PC-9 (cell line): ENCODE measurements at regions not wholly inside any gene's neighbourhood (a gene's known extent, or its start where the extent isn't known, plus 50 kb on each side); places are given as distances from the start of the nearest gene placed in this dataset.

Experiments used
- BruUV-seq: library from RNA; stranded (reverse); fragments of 400-500 nt; replicated peaks from 2 replicates; lab custom pipeline; 2021; lab: Mats Ljungman, UMichigan
- CTCF ChIA-PET: fragments of 300-600 bp; sonication (Branson Sonifier 250); formaldehyde crosslinking; loops from one replicate; lab custom pipeline; 2022; ENCODE audit warnings: antibody characterized with exemption; lab: Charles Lee
- POLR2A ChIA-PET: fragments of 300-600 bp; sonication (Branson Sonifier 250); formaldehyde crosslinking; loops from one replicate; lab custom pipeline; 2022; ENCODE audit warnings: antibody characterized with exemption; ENCODE audit not compliant: unreplicated experiment; lab: Charles Lee
- DNase-seq, 2 experiments: peaks; one replicate each; pipeline versions ENCODE4 v3.0.0 to v3.0.0-alpha.2; 2015 to 2022; ENCODE audit warnings: mixed read lengths in 1 of 2
- H2AFZ ChIP-seq: fragments of 200-600 bp; sonication (generic); 2 replicates; pipeline ENCODE4 v1.8.1; 2017; ENCODE audit warnings: antibody characterized with exemption
- H3F3A ChIP-seq: fragments of 200-600 bp; sonication (generic); 2 replicates; pipeline ENCODE4 v1.8.1; 2017; ENCODE audit warnings: antibody characterized with exemption, mild to moderate bottlenecking, low read depth; ENCODE audit not compliant: insufficient read depth
- H3K27ac ChIP-seq: fragments of 200-600 bp; sonication (generic); 2 replicates; pipeline ENCODE4 v1.6.1; 2016; ENCODE audit warnings: mixed run types
- H3K27me3 ChIP-seq: fragments of 200-600 bp; sonication (generic); 2 replicates; pipeline ENCODE4 v1.6.1; 2016; ENCODE audit warnings: low read depth, mixed run types; ENCODE audit not compliant: insufficient read depth
- H3K36me3 ChIP-seq: fragments of 200-600 bp; sonication (generic); 2 replicates; pipeline ENCODE4 v1.6.1; 2016; ENCODE audit warnings: low read depth, mixed run types
- H3K4me1 ChIP-seq: fragments of 200-600 bp; sonication (generic); replicated peaks from 2 replicates; pipeline ENCODE4 v1.6.1; 2016; ENCODE audit warnings: mixed run types; ENCODE audit not compliant: insufficient read depth
- H3K4me2 ChIP-seq: fragments of 200-600 bp; sonication (generic); 2 replicates; pipeline ENCODE4 v1.6.1; 2017; ENCODE audit warnings: mixed run types
- H3K4me3 ChIP-seq: fragments of 200-600 bp; sonication (generic); 2 replicates; pipeline ENCODE4 v1.6.1; 2016; ENCODE audit warnings: mixed run types
- H3K79me2 ChIP-seq: fragments of 200-600 bp; sonication (generic); 2 replicates; pipeline ENCODE4 v1.6.1; 2017; ENCODE audit warnings: low read depth, mixed run types
- H3K9me2 ChIP-seq: fragments of 200-600 bp; sonication (generic); 2 replicates; pipeline ENCODE4 v1.8.1; 2017; ENCODE audit warnings: mild to moderate bottlenecking; ENCODE audit not compliant: insufficient read depth
- H3K9me3 ChIP-seq: fragments of 200-600 bp; sonication (generic); 2 replicates; pipeline ENCODE4 v1.8.1; 2016; ENCODE audit warnings: low read depth; ENCODE audit not compliant: insufficient read depth
- H4K20me1 ChIP-seq: fragments of 200-600 bp; sonication (generic); 2 replicates; pipeline ENCODE4 v1.8.1; 2017; ENCODE audit not compliant: insufficient read depth
- CTCF ChIP-seq: fragments of 200-600 bp; sonication (generic); conservative IDR thresholded peaks from 2 replicates; pipeline ENCODE4 v1.6.1; 2017; ENCODE audit warnings: mixed run types, antibody characterized with exemption, mild to moderate bottlenecking, moderate library complexity
- EZH2 ChIP-seq: fragments of 200-600 bp; sonication (generic); IDR thresholded peaks from 2 replicates; pipeline ENCODE4 v1.8.0; 2017; ENCODE audit warnings: antibody characterized with exemption, low read depth
- intact Hi-C: fragments of 100-400 bp; cut with micrococcal nuclease; formaldehyde crosslinking; loops from one replicate; pipeline ENCODE4 v1.10.0; 2022; ENCODE audit not compliant: unreplicated experiment

- Histone ChIP-seq H2AFZ (no peak overlapping the region), H4K20me1 (no peaks in the 10 kb centered on the region), H3K27me3 (no peaks in the 10 kb centered on the region), H3K4me3 (no peak overlapping the region), H3F3A (no peaks in the 10 kb centered on the region), H3K9me3 (no peaks in the 10 kb centered on the region), H3K4me2 (no peak overlapping the region), H3K79me2 (no peaks in the 10 kb centered on the region), H3K27ac (no peak overlapping the region), H3K4me1 (no peaks in the 10 kb centered on the region), H3K9me2 (no peaks in the 10 kb centered on the region), H3K36me3 (no peaks in the 10 kb centered on the region)
- intact Hi-C loops: no loop called here
- ChIA-PET CTCF (no interaction called here), POLR2A (interaction anchor here (0.5 kb wide), 1 partner anchor 89 kb away, joined by 4 read pairs; no protein-coding TSS in a partner anchor)
- no peak for DNase-seq
- TF ChIP-seq EZH2 (no peak), CTCF (no peak)
- BruUV-seq: no TSS peak
Measured at GRCh38 chrX:16517039-16517605, 132.8 kb upstream of the S100G start.

- intact Hi-C loops: no loop called here
Measured at GRCh38 chrX:16518131-16518530, 131.8 kb upstream of the S100G start.

GRCh38 chrX:16524316-16524715, 125.6 kb upstream of the S100G start:
- CTCF ChIA-PET: no interaction called here
- Histone ChIP-seq H3K4me3 (no peak overlapping the region), H3K4me2 (no peak overlapping the region), H3K9me2 (no peaks in the 10 kb centered on the region), H3K4me1 (no peaks in the 10 kb centered on the region), H3K27me3 (no peaks in the 10 kb centered on the region), H3K9me3 (no peaks in the 10 kb centered on the region), H3K79me2 (no peaks in the 10 kb centered on the region), H3F3A (no peaks in the 10 kb centered on the region), H2AFZ (no peak overlapping the region), H3K27ac (no peak overlapping the region), H4K20me1 (no peaks in the 10 kb centered on the region), H3K36me3 (no peaks in the 10 kb centered on the region)
- POLR2A ChIA-PET: no interaction called here
- DNase-seq: no peak
- BruUV-seq: no TSS peak
- TF ChIP-seq EZH2: no peak
- no peak for TF ChIP-seq CTCF
- intact Hi-C loops: no loop called here

More at GRCh38 chrX:16518131-16518530, 131.8 kb upstream of the S100G start:
- no peak for TF ChIP-seq CTCF
- TF ChIP-seq EZH2: no peak
- ChIA-PET CTCF (no interaction called here), POLR2A (no interaction called here)
- Histone ChIP-seq H3K27me3 (no peaks in the 10 kb centered on the region), H3K9me3 (no peaks in the 10 kb centered on the region), H3F3A (no peaks in the 10 kb centered on the region), H3K27ac (no peak overlapping the region), H3K4me3 (no peak overlapping the region), H3K4me2 (no peak overlapping the region), H2AFZ (no peak overlapping the region), H3K79me2 (no peaks in the 10 kb centered on the region), H3K4me1 (no peaks in the 10 kb centered on the region), H3K9me2 (no peaks in the 10 kb centered on the region), H4K20me1 (no peaks in the 10 kb centered on the region), H3K36me3 (no peaks in the 10 kb centered on the region)
- BruUV-seq: no TSS peak
- no peak for DNase-seq
